IMR-90 (cell line): ENCODE measurements at regions not wholly inside any gene's neighbourhood (a gene's known extent, or its start where the extent isn't known, plus 50 kb on each side); places are given as distances from the start of the nearest gene placed in this dataset.

Source experiments
- ATAC-seq: fragments of 200-7000 bp; cut with Tn5 transposase; 2 replicates; pipeline ENCODE4 v1.9.1; 2020; ENCODE audit warnings: low read depth, mild to moderate bottlenecking, moderate library complexity
- BruUV-seq: library from RNA; stranded (reverse); fragments of 400-500 nt; replicated peaks from 2 replicates; lab custom pipeline; 2021; lab: Mats Ljungman, UMichigan
- CTCF ChIA-PET: fragments of 300-600 bp; formaldehyde crosslinking; extraction: SDS; loops from one replicate; lab custom pipeline; 2021; ENCODE audit warnings: antibody characterized with exemption; lab: Yijun Ruan, JAX
- POLR2A ChIA-PET: fragments of 300-600 bp; sonication (Branson Sonifier 250); formaldehyde crosslinking; loops from one replicate; lab custom pipeline; 2022; ENCODE audit warnings: antibody characterized with exemption; ENCODE audit not compliant: unreplicated experiment; lab: Charles Lee
- DNase-seq: peaks from one replicate; pipeline ENCODE4 v3.0.0; 2013
- H2AFZ ChIP-seq: replicated peaks from 2 replicates; pipeline ENCODE3; 2013; ENCODE audit warnings: low read length, mild to moderate bottlenecking; ENCODE audit not compliant: poor library complexity
- H2AK5ac ChIP-seq: 2 replicates; pipeline ENCODE4 v1.6.1; 2013; ENCODE audit warnings: low read depth, low read length, inconsistent platforms
- H2AK9ac ChIP-seq: replicated peaks from 2 replicates; pipeline ENCODE3; 2013; ENCODE audit warnings: mild to moderate bottlenecking, low read depth, low read length, moderate library complexity; ENCODE audit not compliant: poor library complexity
- H2BK120ac ChIP-seq: 2 replicates; pipeline ENCODE4 v1.6.1; 2013; ENCODE audit warnings: low read depth, low read length, inconsistent platforms
- H2BK15ac ChIP-seq: 3 replicates; pipeline ENCODE4 v1.6.1; 2013; ENCODE audit warnings: low read depth, low read length, inconsistent platforms
- H2BK20ac ChIP-seq: 2 replicates; pipeline ENCODE4 v1.6.1; 2013; ENCODE audit warnings: low read depth, mild to moderate bottlenecking, inconsistent platforms, low read length, moderate library complexity
- H2BK5ac ChIP-seq: 2 replicates; pipeline ENCODE4 v1.6.1; 2013; ENCODE audit warnings: mild to moderate bottlenecking, low read depth, low read length, inconsistent platforms; ENCODE audit not compliant: poor library complexity, severe bottlenecking
- H3K14ac ChIP-seq: replicated peaks from 2 replicates; pipeline ENCODE4 v1.6.1; 2013; ENCODE audit warnings: low read depth, low read length, inconsistent platforms
- H3K18ac ChIP-seq: 2 replicates; pipeline ENCODE4 v1.6.1; 2013; ENCODE audit warnings: low read depth, low read length, control low read depth
- H3K23ac ChIP-seq: 2 replicates; pipeline ENCODE4 v1.6.1; 2013; ENCODE audit warnings: low read depth, low read length, inconsistent platforms
- H3K27ac ChIP-seq: 2 replicates; pipeline ENCODE4 v1.5.1; 2013; ENCODE audit warnings: mild to moderate bottlenecking, control low read depth, low read length; ENCODE audit not compliant: insufficient read depth
- H3K27me3 ChIP-seq: 2 replicates; pipeline ENCODE4 v1.6.1; 2013; ENCODE audit warnings: low read length; ENCODE audit not compliant: control insufficient read depth, insufficient read depth
- H3K36me3 ChIP-seq: 2 replicates; pipeline ENCODE4 v1.6.1; 2013; ENCODE audit warnings: low read length, mixed read lengths; ENCODE audit not compliant: control insufficient read depth, insufficient read depth
- H3K4ac ChIP-seq: 2 replicates; pipeline ENCODE4 v1.6.1; 2013; ENCODE audit warnings: low read depth, low read length, inconsistent platforms
- H3K4me1 ChIP-seq: 2 replicates; pipeline ENCODE4 v1.6.1; 2013; ENCODE audit warnings: low read length, mixed read lengths; ENCODE audit not compliant: control insufficient read depth, insufficient read depth
- H3K4me2 ChIP-seq: 2 replicates; pipeline ENCODE4 v1.6.1; 2013; ENCODE audit warnings: low read depth, mild to moderate bottlenecking, control low read depth, low read length, moderate library complexity
- H3K4me3 ChIP-seq: 2 replicates; pipeline ENCODE4 v1.5.1; 2013; ENCODE audit warnings: low read depth, mild to moderate bottlenecking, control low read depth, low read length, moderate library complexity; ENCODE audit not compliant: insufficient read depth
- H3K56ac ChIP-seq: 2 replicates; pipeline ENCODE4 v1.6.1; 2013; ENCODE audit warnings: low read length, inconsistent platforms; ENCODE audit not compliant: insufficient read depth; ENCODE audit errors: extremely low read depth
- H3K79me1 ChIP-seq, 2 experiments: 2 replicates each; pipeline ENCODE4 v1.6.1; 2013; ENCODE audit warnings: low read length in 2 of 2, inconsistent platforms in 1 of 2, low read depth in 1 of 2
- H3K9ac ChIP-seq: 2 replicates; pipeline ENCODE4 v1.6.1; 2013; ENCODE audit warnings: low read depth, low read length, control low read depth
- H3K9me1 ChIP-seq: 2 replicates; pipeline ENCODE4 v1.6.1; 2013; ENCODE audit warnings: low read length, inconsistent platforms; ENCODE audit not compliant: insufficient read depth
- H3K9me3 ChIP-seq: 2 replicates; pipeline ENCODE4 v1.6.1; 2013; ENCODE audit warnings: low read length; ENCODE audit not compliant: control insufficient read depth, insufficient read depth
- H4K20me1 ChIP-seq: 2 replicates; pipeline ENCODE4 v1.6.1; 2013; ENCODE audit warnings: low read length, inconsistent platforms; ENCODE audit not compliant: insufficient read depth
- H4K5ac ChIP-seq: 2 replicates; pipeline ENCODE4 v1.6.1; 2013; ENCODE audit warnings: mild to moderate bottlenecking, low read depth, low read length, control low read depth
- H4K8ac ChIP-seq, 2 experiments: 2 replicates each; pipeline ENCODE4 v1.6.1; 2013; ENCODE audit warnings: low read depth in 2 of 2, low read length in 2 of 2, control low read depth in 1 of 2, inconsistent platforms in 1 of 2
- H4K91ac ChIP-seq: 2 replicates; pipeline ENCODE4 v1.6.1; 2013; ENCODE audit warnings: low read depth, low read length, inconsistent platforms; ENCODE audit not compliant: insufficient read depth
- BHLHE40 ChIP-seq: fragments of 150-350 bp; IDR thresholded peaks from 2 replicates; pipeline ENCODE4 v1.6.1; 2016; ENCODE audit warnings: mild to moderate bottlenecking, low read depth, low read length
- CHD1 ChIP-seq: IDR thresholded peaks from 2 replicates; pipeline ENCODE4 v1.6.1; 2012; ENCODE audit warnings: low read depth, low read length, improper control_type of control experiment
- CTCF ChIP-seq: conservative IDR thresholded peaks from 2 replicates; pipeline ENCODE4 v1.5.1; 2012; ENCODE audit warnings: mild to moderate bottlenecking, low read depth, low read length, improper control_type of control experiment
- MAFK ChIP-seq: IDR thresholded peaks from 2 replicates; pipeline ENCODE4 v1.6.1; 2012; ENCODE audit warnings: low read depth, low read length, improper control_type of control experiment
- MAZ ChIP-seq: IDR thresholded peaks from 2 replicates; pipeline ENCODE4 v1.6.1; 2012; ENCODE audit warnings: low read depth, mild to moderate bottlenecking, low read length, improper control_type of control experiment, moderate library complexity, borderline replicate concordance
- NFE2L2 ChIP-seq: fragments of 150-350 bp; IDR thresholded peaks from 2 replicates; pipeline ENCODE4 v1.6.1; 2016; ENCODE audit warnings: low read depth, mild to moderate bottlenecking, low read length
- RCOR1 ChIP-seq: IDR thresholded peaks from 2 replicates; pipeline ENCODE4 v1.6.1; 2012; ENCODE audit warnings: mild to moderate bottlenecking, low read length, improper control_type of control experiment; ENCODE audit not compliant: insufficient replicate concordance
- RFX5 ChIP-seq: IDR thresholded peaks from 2 replicates; pipeline ENCODE4 v1.8.0; 2012; ENCODE audit warnings: low read depth, mild to moderate bottlenecking, low read length, moderate library complexity
- SMC3 ChIP-seq: fragments of 150-350 bp; IDR thresholded peaks from 2 replicates; pipeline ENCODE4 v1.6.1; 2016; ENCODE audit warnings: low read depth, mild to moderate bottlenecking, antibody characterized with exemption, low read length, moderate library complexity
- WGBS, 2 experiments: methylation state at CpG; one replicate each; pipeline versions ENCODE4 v1.1.5 to v1.1.7; 2013; ENCODE audit warnings: missing lambda C conversion rate in 2 of 2; ENCODE audit not compliant: insufficient read length in 1 of 2; ENCODE audit errors: extremely low coverage in 2 of 2; 5-methylcytosine and 5-hydroxymethylcytosine counted together
- dilution Hi-C: fragments of 300-500 bp; cut with HindIII; formaldehyde crosslinking; loops from one replicate; pipeline ENCODE4 v1.14.3; 2018; ENCODE audit warnings: low sequenced_read_pairs; ENCODE audit not compliant: unreplicated experiment
- in situ Hi-C: fragments of 300-500 bp; cut with MboI; formaldehyde crosslinking; loops from 3 replicates; pipeline ENCODE4 v1.14.3; 2019; ENCODE audit warnings: low sequenced_read_pairs, inconsistent platforms, mixed read lengths
- intact Hi-C: fragments of 100-400 bp; cut with micrococcal nuclease; formaldehyde crosslinking; loops from 2 replicates; pipeline ENCODE4 v1.10.0; 2022

- no peak overlapping the region for H2BK20ac ChIP-seq
- H3K36me3 ChIP-seq = no peaks in the 10 kb centered on the region
- no peak overlapping the region for H3K18ac ChIP-seq
- WGBS, 2 experiments = no CpG with 5 or more reads among the region's 4 CpGs
- H3K9me1 ChIP-seq = no peaks in the 10 kb centered on the region
- H3K23ac ChIP-seq = no peak overlapping the region
- H4K20me1 ChIP-seq = no peaks in the 10 kb centered on the region
- POLR2A ChIA-PET = no interaction called here
- ATAC-seq (no peak), DNase-seq (no peak)
- in situ Hi-C loops (no loop called here), intact Hi-C loops (no loop called here), dilution Hi-C loops (no loop called here)
- H3K4me2 ChIP-seq = no peak overlapping the region
- H4K91ac ChIP-seq = no peak overlapping the region
- no peaks in the 10 kb centered on the region for H3K4me1 ChIP-seq
- no peak overlapping the region for H3K14ac ChIP-seq
- H3K56ac ChIP-seq = no peak overlapping the region
- H2BK15ac ChIP-seq = no peak overlapping the region
- H3K79me1 ChIP-seq = no peaks in the 10 kb centered on the region
- H2BK5ac ChIP-seq = no peak overlapping the region
- H3K27me3 ChIP-seq = no peaks in the 10 kb centered on the region
- H3K4me3 ChIP-seq = no peak overlapping the region
- H4K5ac ChIP-seq = no peak overlapping the region
- no TSS peak for BruUV-seq
- no peak overlapping the region for H3K27ac ChIP-seq
- TF ChIP-seq MAZ (no peak), MAFK (no peak), BHLHE40 (no peak), NFE2L2 (no peak), RFX5 (no peak), SMC3 (no peak), CTCF (no peak), RCOR1 (no peak), CHD1 (no peak)
- H4K8ac ChIP-seq = no peak overlapping the region
- H2AK9ac ChIP-seq = no peak overlapping the region
- no peak overlapping the region for H2BK120ac ChIP-seq
- CTCF ChIA-PET = no interaction called here
- no peak overlapping the region for H3K4ac ChIP-seq
- H3K9me3 ChIP-seq = peaks cover 5% of the 10 kb centered on the region; the same call in 1 of the 2 replicates
- H2AFZ ChIP-seq = no peak overlapping the region
- no peak overlapping the region for H3K9ac ChIP-seq
- H2AK5ac ChIP-seq = no peak overlapping the region
Measured at GRCh38 chr6:115363379-115363778, 697.3 kb downstream of the FRK start.
